ENCODE measurements at regions not wholly inside any gene's neighbourhood (a gene's known extent, or its start where the extent isn't known, plus 50 kb on each side); places are given as distances from the start of the nearest gene placed in this dataset.

GRCh38 chr3:55243678-55244077, 243.4 kb downstream of the WNT5A start:
- no peaks in the 10 kb centered on the region for H3K4me1 ChIP-seq (ENCODE audit: control insufficient read depth, insufficient read depth, low read length)
- H4K20me1 ChIP-seq (ENCODE audit: control insufficient read depth, insufficient read depth) = no peaks in the 10 kb centered on the region
- H3K79me2 ChIP-seq (ENCODE audit: control insufficient read depth, insufficient read depth, low read length) = no peaks in the 10 kb centered on the region
- in situ Hi-C loops (cut with MboI) (no loop called here), intact Hi-C loops (cut with micrococcal nuclease; ENCODE audit: unreplicated experiment) (no loop called here)
- BruUV-seq (replicated peaks) = no TSS peak
- H3K4me3 ChIP-seq = no peak overlapping the region
- H2AFZ ChIP-seq (ENCODE audit: control insufficient read depth, low read depth, low read length) = no peak overlapping the region
- no peaks in the 10 kb centered on the region for H3K36me3 ChIP-seq (ENCODE audit: control insufficient read depth in 2 of 2, insufficient read depth in 2 of 2, low read length in 1 of 2)
- no peak for TF ChIP-seq RELB (IDR thresholded peaks at IDR 0.05; ENCODE audit: low read depth)
- TF ChIP-seq NKRF (conservative IDR thresholded peaks at IDR 0.05) = no peak
- TF ChIP-seq IKZF2 (IDR thresholded peaks at IDR 0.05) = no peak
- no peak for TF ChIP-seq FOXM1 (IDR thresholded peaks at IDR 0.05; ENCODE audit: low read depth, low read length)
- no peak for TF ChIP-seq CBFB (IDR thresholded peaks at IDR 0.05; ENCODE audit: low read depth)
- TF ChIP-seq GABPA (IDR thresholded peaks at IDR 0.05; ENCODE audit: low read depth) = no peak
- no peak for TF ChIP-seq RBBP5 (conservative IDR thresholded peaks at IDR 0.05)
- no peak for TF ChIP-seq MLLT1 (IDR thresholded peaks at IDR 0.05)
- TF ChIP-seq ETV6 (conservative IDR thresholded peaks at IDR 0.05 in 1 of 2, IDR thresholded peaks at IDR 0.05 in 1 of 2; ENCODE audit: borderline replicate concordance in 1 of 2, low read depth in 1 of 2) = no peak
- POLR2A ChIA-PET = no interaction called here
- WGBS (ENCODE audit: insufficient coverage, insufficient replicate concordance, low lambda C conversion rate, missing lambda C conversion rate) = 48% methylated on average over 9 of the region's 9 CpGs
- H3K4me2 ChIP-seq (ENCODE audit: control insufficient read depth, insufficient read depth) = no peak overlapping the region
- H3K9me3 ChIP-seq (replicated peaks; ENCODE audit: control insufficient read depth, insufficient read depth, low read length) = no peaks in the 10 kb centered on the region
- FAIRE-seq = no peak
- SMC1A ChIA-PET (ENCODE audit: uncharacterized antibody, unreplicated experiment) = no interaction called here
- CTCF ChIA-PET = interaction anchor here (0.9 kb wide), 1 partner anchor 12 kb away, joined by 3 read pairs; no protein-coding TSS in a partner anchor
- RAD21 ChIA-PET (ENCODE audit: unreplicated experiment) = no interaction called here
- no peak overlapping the region for H3K27ac ChIP-seq (ENCODE audit: control insufficient read depth, insufficient read depth)
- no peak for DNase-seq (ENCODE audit: low read depth, low spot score)
- H3K27me3 ChIP-seq (replicated peaks in 1 of 2; ENCODE audit: control insufficient read depth in 2 of 2, insufficient read depth in 2 of 2, low read length in 1 of 2) = no peaks in the 10 kb centered on the region
- no peak for ATAC-seq
- H3K9ac ChIP-seq (ENCODE audit: control insufficient read depth, insufficient read depth, low read length) = no peak overlapping the region

Measured in GM12878 (cell line).